Stimulated activated CD8-positive, alpha-beta memory T cell treated with anti-CD3 and anti-CD28 coated beads, Interleukin-7, amount 100 ng/mL, for 4 hours (primary cell): ENCODE measurements at regions not wholly inside any gene's neighbourhood (a gene's known extent, or its start where the extent isn't known, plus 50 kb on each side); places are given as distances from the start of the nearest gene placed in this dataset.

Source experiments
- DNase-seq, 2 donors: peaks; one replicate each; pipeline ENCODE4 v3.0.0-alpha.2; 2020; ENCODE audit warnings: low read depth in 2 of 2

- no peak for DNase-seq
Measured at GRCh38 chr10:10626734-10627133, 390.9 kb upstream of the CELF2 start.

- DNase-seq, result no peak
Measured at GRCh38 chr10:10627414-10627813, 390.3 kb upstream of the CELF2 start.

GRCh38 chr10:10629512-10629911 is 388.2 kb upstream of the CELF2 start:
- DNase-seq, result no peak

GRCh38 chr10:10630281-10630680 is 387.4 kb upstream of the CELF2 start:
- DNase-seq, result no peak

GRCh38 chr10:10630782-10631181 is 386.9 kb upstream of the CELF2 start:
- DNase-seq, result no peak

GRCh38 chr10:10642189-10642588 is 375.5 kb upstream of the CELF2 start:
- DNase-seq, result no peak

- no peak for DNase-seq
Measured at GRCh38 chr10:10642751-10643150, 374.9 kb upstream of the CELF2 start.

- no peak for DNase-seq
Measured at GRCh38 chr10:10644008-10644646, 373.5 kb upstream of the CELF2 start.

- DNase-seq, result no peak
Measured at GRCh38 chr10:10644676-10645385, 372.8 kb upstream of the CELF2 start.

- no peak for DNase-seq
Measured at GRCh38 chr10:10647331-10647730, 370.3 kb upstream of the CELF2 start.

- no peak for DNase-seq
Measured at GRCh38 chr10:10657139-10657760, 360.4 kb upstream of the CELF2 start.

- DNase-seq, result no peak
Measured at GRCh38 chr10:10658172-10658785, 359.4 kb upstream of the CELF2 start.

- no peak for DNase-seq
Measured at GRCh38 chr10:10660054-10660453, 357.6 kb upstream of the CELF2 start.

- DNase-seq, result no peak
Measured at GRCh38 chr10:10661176-10661575, 356.5 kb upstream of the CELF2 start.

GRCh38 chr10:10662716-10663408 is 354.8 kb upstream of the CELF2 start:
- DNase-seq, result no peak

GRCh38 chr10:10663622-10664021 is 354.1 kb upstream of the CELF2 start:
- DNase-seq, result no peak

GRCh38 chr10:10665750-10666149 is 351.9 kb upstream of the CELF2 start:
- DNase-seq, result no peak

- DNase-seq, result no peak
Measured at GRCh38 chr10:10667466-10667865, 350.2 kb upstream of the CELF2 start.

GRCh38 chr10:10676972-10677371 is 340.7 kb upstream of the CELF2 start:
- no peak for DNase-seq

GRCh38 chr10:10677479-10677878 is 340.2 kb upstream of the CELF2 start:
- no peak for DNase-seq

GRCh38 chr10:10680496-10680895 is 337.2 kb upstream of the CELF2 start:
- no peak for DNase-seq

GRCh38 chr10:10684972-10685371 is 332.7 kb upstream of the CELF2 start:
- DNase-seq, result no peak
